IMR-90 (cell line): ENCODE measurements at regions not wholly inside any gene's neighbourhood (a gene's known extent, or its start where the extent isn't known, plus 50 kb on each side); places are given as distances from the start of the nearest gene placed in this dataset.

ENCODE experiments used
- BHLHE40 ChIP-seq: fragments of 150-350 bp; IDR thresholded peaks from 2 replicates; pipeline ENCODE4 v1.6.1; 2016; ENCODE audit warnings: mild to moderate bottlenecking, low read depth, low read length
- CEBPB ChIP-seq: IDR thresholded peaks from 2 replicates; pipeline ENCODE4 v1.6.1; 2012; ENCODE audit warnings: low read depth, low read length, improper control_type of control experiment
- CHD1 ChIP-seq: IDR thresholded peaks from 2 replicates; pipeline ENCODE4 v1.6.1; 2012; ENCODE audit warnings: low read depth, low read length, improper control_type of control experiment
- CTCF ChIP-seq: conservative IDR thresholded peaks from 2 replicates; pipeline ENCODE4 v1.5.1; 2012; ENCODE audit warnings: mild to moderate bottlenecking, low read depth, low read length, improper control_type of control experiment
- MAFK ChIP-seq: IDR thresholded peaks from 2 replicates; pipeline ENCODE4 v1.6.1; 2012; ENCODE audit warnings: low read depth, low read length, improper control_type of control experiment
- MAZ ChIP-seq: IDR thresholded peaks from 2 replicates; pipeline ENCODE4 v1.6.1; 2012; ENCODE audit warnings: low read depth, mild to moderate bottlenecking, low read length, improper control_type of control experiment, moderate library complexity, borderline replicate concordance
- MXI1 ChIP-seq: IDR thresholded peaks from 2 replicates; pipeline ENCODE4 v1.6.1; 2012; ENCODE audit warnings: low read depth, mild to moderate bottlenecking, low read length, moderate library complexity, borderline replicate concordance
- NFE2L2 ChIP-seq: fragments of 150-350 bp; IDR thresholded peaks from 2 replicates; pipeline ENCODE4 v1.6.1; 2016; ENCODE audit warnings: low read depth, mild to moderate bottlenecking, low read length
- POLR2A ChIP-seq: IDR thresholded peaks from 2 replicates; pipeline ENCODE4 v1.6.1; 2012; ENCODE audit warnings: mild to moderate bottlenecking, low read depth, low read length
- RAD21 ChIP-seq: IDR thresholded peaks from 2 replicates; pipeline ENCODE4 v1.6.1; 2012; ENCODE audit warnings: low read length, improper control_type of control experiment
- USF2 ChIP-seq: fragments of 150-350 bp; IDR thresholded peaks from 2 replicates; pipeline ENCODE4 v1.6.1; 2017; ENCODE audit warnings: mild to moderate bottlenecking, antibody characterized with exemption, low read length, low read depth

- TF ChIP-seq BHLHE40: no peak
- no peak for TF ChIP-seq CHD1
- TF ChIP-seq CTCF: no peak
- TF ChIP-seq MAZ: no peak
- no peak for TF ChIP-seq CEBPB
- TF ChIP-seq USF2: no peak
- TF ChIP-seq POLR2A: no peak
- TF ChIP-seq MXI1: no peak
- no peak for TF ChIP-seq RAD21
- TF ChIP-seq NFE2L2: no peak
- TF ChIP-seq MAFK: no peak
Observed at GRCh38 chr5:82707741-82708140, 369.5 kb downstream of the TMEM167A start.
